ENCODE measurements at regions not wholly inside any gene's neighbourhood (a gene's known extent, or its start where the extent isn't known, plus 50 kb on each side); places are given as distances from the start of the nearest gene placed in this dataset.
"Not testable (repeated sequence)": the region's sequence is repeated elsewhere in the genome, so short reads cannot be mapped to it uniquely, and the experiment has no call there.

DNA sequence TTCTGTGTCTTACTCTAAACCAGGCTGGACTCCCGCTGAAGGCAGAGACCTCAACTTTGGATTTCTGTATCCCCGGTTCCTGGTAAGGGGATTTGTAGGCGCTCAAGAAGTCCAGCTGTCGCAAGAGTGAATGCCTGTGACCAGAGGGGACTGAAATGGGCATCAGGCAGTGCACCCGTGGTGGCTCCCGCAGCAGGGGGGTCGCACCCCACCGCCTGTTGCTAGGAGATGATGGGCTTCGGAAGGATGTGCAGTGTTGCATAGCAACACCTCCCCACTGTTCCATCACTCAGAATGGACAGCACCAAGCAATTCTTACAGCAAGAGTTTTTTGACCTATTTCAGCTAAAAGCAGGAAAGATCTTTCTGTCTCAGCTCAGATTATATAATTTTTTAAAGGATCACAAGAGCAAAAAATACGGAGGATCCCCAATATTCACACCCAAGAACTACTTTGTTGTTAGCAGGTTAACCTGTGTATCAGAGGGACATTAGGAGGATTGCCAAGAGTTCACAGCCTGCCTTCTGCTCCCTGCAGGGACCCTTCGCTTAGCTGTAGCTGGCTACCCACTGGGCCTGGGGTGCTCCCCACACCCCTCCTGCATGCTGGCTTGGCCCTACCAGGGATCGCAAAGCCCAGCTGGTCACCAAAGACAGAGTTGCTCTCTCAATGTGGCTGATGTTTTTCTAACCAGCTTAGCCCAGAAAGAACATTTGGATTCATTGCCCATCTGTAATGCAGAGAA, 63.8 kb downstream of the SOWAHC start:
- no peaks in the 10 kb centered on the region for H3K4me1 ChIP-seq
- no peaks in the 10 kb centered on the region for H3K9me3 ChIP-seq
- no peak for DNase-seq
- no peaks in the 10 kb centered on the region for H3K27me3 ChIP-seq
- no peak overlapping the region for H3K4me3 ChIP-seq (ENCODE audit: low read depth, low read length)
- TF ChIP-seq CTCF (IDR thresholded peaks at IDR 0.05; ENCODE audit: low read depth, low read length), result no peak
- H3K36me3 ChIP-seq, result no peaks in the 10 kb centered on the region

GRCh38 chr2:109678724-109679201, 64.6 kb downstream of the SOWAHC start:
- not testable (repeated sequence) for H3K4me1 ChIP-seq; H3K27me3 ChIP-seq; H3K36me3 ChIP-seq; DNase-seq; H3K4me3 ChIP-seq (ENCODE audit: low read depth, low read length); H3K9me3 ChIP-seq

DNA sequence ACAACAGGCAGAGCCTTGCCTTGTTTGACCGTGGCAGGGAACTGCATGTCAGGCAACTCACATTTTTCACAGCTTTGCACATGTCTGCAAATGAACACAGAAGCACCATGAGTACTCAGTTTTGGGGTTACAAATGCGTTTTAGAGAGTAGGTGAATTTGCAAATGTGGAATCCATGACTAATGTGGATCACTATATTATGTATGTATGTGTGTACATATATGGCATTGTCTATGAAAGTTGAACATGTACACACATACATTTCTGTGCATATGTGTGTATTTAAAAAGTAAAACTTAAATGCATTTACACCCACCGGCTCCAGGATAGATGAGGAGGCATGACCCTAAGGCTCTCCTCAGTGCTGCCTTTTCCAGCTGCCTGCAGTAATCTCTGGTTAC, 65.1 kb downstream of the SOWAHC start:
- Histone ChIP-seq H3K27me3 (no peaks in the 10 kb centered on the region), H3K36me3 (no peaks in the 10 kb centered on the region), H3K4me3 (ENCODE audit: low read depth, low read length) (no peak overlapping the region), H3K4me1 (no peaks in the 10 kb centered on the region), H3K9me3 (no peaks in the 10 kb centered on the region)
- DNase-seq, result no peak
- TF ChIP-seq CTCF (IDR thresholded peaks at IDR 0.05; ENCODE audit: low read depth, low read length), result no peak

GRCh38 chr2:109679626-109680025, 65.5 kb downstream of the SOWAHC start:
- no peaks in the 10 kb centered on the region for H3K9me3 ChIP-seq
- no peaks in the 10 kb centered on the region for H3K4me1 ChIP-seq
- H3K36me3 ChIP-seq, result no peaks in the 10 kb centered on the region
- no peak for TF ChIP-seq CTCF (IDR thresholded peaks at IDR 0.05; ENCODE audit: low read depth, low read length)
- no peak overlapping the region for H3K4me3 ChIP-seq (ENCODE audit: low read depth, low read length)
- no peak for DNase-seq
- no peaks in the 10 kb centered on the region for H3K27me3 ChIP-seq

DNA sequence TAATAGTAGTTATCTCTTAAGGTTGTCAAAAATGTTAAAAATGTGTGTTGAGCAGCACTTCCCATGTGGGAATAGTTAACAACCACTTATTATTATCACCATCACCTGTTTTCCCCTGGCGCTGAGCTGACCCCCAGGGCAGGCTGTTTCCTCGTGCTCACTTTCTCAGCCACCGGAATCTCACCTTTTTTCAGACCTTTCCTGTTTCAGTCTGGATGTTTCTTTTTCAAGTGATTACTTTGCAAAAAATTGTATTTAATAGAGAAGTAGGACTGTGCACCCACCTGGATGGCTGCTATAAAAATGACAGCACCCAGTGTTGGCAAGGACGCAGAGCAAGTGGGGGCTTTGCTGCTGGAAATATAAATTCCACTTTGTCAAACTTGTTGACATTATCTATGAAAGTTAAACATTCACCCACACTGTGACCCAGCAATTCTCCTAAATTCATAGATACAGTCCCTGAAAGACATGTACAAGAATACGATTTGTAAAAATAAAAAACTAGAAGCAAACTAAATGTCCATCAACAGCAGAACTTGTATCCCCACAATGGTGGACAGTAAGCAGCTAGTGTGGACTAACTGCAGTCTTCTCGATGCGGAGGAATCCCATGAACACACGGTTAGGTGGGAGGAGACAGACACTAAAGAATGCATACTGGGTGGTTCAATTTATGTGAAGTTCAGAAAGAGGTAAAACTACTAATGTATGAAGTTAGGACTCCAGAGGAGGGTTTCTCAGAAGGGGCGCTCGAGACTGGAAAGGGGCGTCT, 66.5 kb downstream of the SOWAHC start:
- H3K4me1 ChIP-seq, result no peaks in the 10 kb centered on the region
- no peaks in the 10 kb centered on the region for H3K27me3 ChIP-seq
- H3K36me3 ChIP-seq, result no peaks in the 10 kb centered on the region
- H3K9me3 ChIP-seq, result no peaks in the 10 kb centered on the region
- no peak for TF ChIP-seq CTCF (IDR thresholded peaks at IDR 0.05; ENCODE audit: low read depth, low read length)
- no peak overlapping the region for H3K4me3 ChIP-seq (ENCODE audit: low read depth, low read length)
- no peak for DNase-seq

GRCh38 chr2:109681633-109682380, 67.6 kb downstream of the SOWAHC start:
- Histone ChIP-seq H3K36me3 (no peaks in the 10 kb centered on the region), H3K4me1 (no peaks in the 10 kb centered on the region), H3K9me3 (no peaks in the 10 kb centered on the region), H3K27me3 (no peaks in the 10 kb centered on the region), H3K4me3 (ENCODE audit: low read depth, low read length) (no peak overlapping the region)
- DNase-seq, result no peak
- no peak for TF ChIP-seq CTCF (IDR thresholded peaks at IDR 0.05; ENCODE audit: low read depth, low read length)

All from BE2C (cell line).